ENCODE measurements at regions not wholly inside any gene's neighbourhood (a gene's known extent, or its start where the extent isn't known, plus 50 kb on each side); places are given as distances from the start of the nearest gene placed in this dataset.

- TF ChIP-seq CTCF (IDR thresholded peaks at IDR 0.05) (no peak), POLR2A (IDR thresholded peaks at IDR 0.05; ENCODE audit: low read depth) (no peak)
These were observed 346.0 kb downstream of the LMX1A start for GRCh38 chr1:165010418-165011070.

All from esophagus muscularis mucosa (tissue), 3 donors.